ENCODE measurements at regions not wholly inside any gene's neighbourhood (a gene's known extent, or its start where the extent isn't known, plus 50 kb on each side); places are given as distances from the start of the nearest gene placed in this dataset.

DNA sequence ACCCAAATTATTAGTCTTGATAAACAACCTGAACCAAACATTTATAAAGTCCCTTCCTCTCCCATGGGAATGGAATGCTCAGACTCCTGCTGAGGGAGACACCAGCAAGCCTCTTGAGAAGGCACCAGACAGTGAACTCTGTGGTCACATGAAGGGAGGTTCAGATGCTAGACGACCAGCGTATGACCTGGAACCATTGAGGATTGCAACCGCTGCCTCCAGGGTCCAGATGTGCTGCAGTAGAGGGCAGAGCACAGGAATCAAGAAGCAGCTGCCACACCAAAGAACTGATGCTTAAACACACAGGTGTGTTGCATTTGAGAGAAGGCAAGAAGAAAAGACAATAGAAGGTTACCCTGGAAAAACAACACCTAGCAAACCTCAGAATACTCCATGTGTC lies 592.4 kb downstream of the AACS start:
- DNase-seq (ENCODE audit: low read depth in 2 of 2), result no peak

DNA sequence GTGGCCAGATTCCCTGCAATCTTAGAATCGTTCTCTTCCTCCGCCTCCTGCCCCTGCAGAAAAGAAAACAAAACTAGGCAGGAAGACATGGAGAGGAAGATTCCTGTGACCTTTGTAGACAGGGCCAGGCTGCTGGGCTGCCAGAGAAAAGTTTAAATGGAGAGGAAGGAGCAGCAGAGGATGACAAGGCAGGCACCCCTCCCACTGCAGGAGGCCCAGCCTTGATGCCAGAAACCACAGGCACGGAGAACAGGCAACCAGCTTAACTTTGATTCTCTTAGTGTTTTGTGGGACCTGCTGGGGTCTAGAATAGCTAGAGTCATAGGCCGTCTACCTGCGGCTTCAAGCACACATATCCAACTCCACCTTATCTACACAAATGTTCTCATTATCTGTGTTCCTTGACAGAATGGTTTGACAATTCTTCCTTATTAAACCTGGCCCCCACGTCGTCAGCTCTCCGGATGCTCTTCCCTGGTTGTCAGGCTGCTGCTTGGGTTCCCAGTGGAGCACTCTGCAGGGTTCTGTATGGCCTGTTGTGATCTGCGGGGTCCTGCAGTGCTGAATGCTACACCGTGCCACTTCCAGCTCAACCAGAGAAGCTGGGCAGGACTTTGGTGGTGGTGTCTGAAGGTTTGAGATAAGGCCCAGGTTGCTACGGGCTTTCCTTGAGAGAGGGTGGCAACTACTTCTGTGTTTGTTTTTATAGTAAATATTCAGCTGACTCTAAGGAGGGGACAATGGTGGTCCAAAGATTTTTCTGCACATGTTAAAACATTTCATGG lies 609.5 kb downstream of the AACS start:
- no peak for DNase-seq (ENCODE audit: low read depth in 2 of 2)

DNA sequence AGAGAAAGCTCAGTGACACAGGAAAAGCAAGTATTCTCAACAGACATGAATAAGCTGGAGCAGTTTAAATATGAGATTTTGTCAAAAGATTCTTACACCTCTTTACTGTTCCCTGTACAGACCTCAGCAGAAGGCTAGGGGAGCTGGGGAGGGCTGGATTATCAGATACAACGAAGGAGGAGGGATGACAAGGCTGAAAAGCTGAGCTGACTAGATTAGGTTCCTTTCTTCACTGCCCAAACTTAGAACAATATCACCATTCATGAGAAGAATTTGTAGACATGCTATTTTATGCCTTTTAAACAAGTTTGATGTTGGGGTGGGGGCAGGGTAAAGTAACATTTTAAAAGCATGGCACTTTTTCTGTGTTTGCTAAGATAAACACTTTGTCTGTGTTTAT lies 611.1 kb downstream of the AACS start:
- no peak for DNase-seq (ENCODE audit: low read depth in 2 of 2)

DNA sequence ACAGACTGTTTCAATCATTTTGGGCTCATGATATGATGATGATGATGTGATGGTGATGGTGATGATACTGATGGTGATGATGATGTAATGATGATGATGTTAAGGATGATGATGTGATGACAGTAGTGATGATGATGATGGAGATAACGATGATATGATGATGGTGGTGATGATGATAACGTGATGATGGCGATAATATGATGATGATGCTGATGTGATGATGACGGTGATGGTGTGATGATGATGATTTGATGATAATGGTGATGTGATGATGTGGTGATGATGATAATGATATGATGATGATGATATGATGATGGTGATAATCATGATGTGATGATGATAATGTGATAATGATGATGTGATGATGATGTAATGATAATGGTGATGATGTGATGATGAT lies 612.6 kb downstream of the AACS start:
- no peak for DNase-seq (ENCODE audit: low read depth in 2 of 2)

DNA sequence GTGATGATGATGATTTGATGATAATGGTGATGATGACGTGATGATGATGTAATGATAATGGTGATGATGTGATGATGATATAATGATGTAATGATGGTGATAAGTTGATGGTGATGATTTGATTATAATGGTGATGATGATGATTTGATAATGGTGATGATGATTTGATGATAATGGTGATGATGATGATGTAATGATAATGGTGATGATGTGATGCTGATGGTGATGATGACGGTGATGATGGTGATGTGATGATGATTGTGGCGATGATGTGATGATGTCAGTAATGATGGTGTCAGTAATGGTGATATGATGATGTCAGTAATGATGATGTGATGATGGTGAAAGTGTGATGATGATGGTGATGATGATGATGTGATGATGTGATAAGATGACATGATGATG lies 613.4 kb downstream of the AACS start:
- DNase-seq (ENCODE audit: low read depth in 2 of 2), result no peak

DNA sequence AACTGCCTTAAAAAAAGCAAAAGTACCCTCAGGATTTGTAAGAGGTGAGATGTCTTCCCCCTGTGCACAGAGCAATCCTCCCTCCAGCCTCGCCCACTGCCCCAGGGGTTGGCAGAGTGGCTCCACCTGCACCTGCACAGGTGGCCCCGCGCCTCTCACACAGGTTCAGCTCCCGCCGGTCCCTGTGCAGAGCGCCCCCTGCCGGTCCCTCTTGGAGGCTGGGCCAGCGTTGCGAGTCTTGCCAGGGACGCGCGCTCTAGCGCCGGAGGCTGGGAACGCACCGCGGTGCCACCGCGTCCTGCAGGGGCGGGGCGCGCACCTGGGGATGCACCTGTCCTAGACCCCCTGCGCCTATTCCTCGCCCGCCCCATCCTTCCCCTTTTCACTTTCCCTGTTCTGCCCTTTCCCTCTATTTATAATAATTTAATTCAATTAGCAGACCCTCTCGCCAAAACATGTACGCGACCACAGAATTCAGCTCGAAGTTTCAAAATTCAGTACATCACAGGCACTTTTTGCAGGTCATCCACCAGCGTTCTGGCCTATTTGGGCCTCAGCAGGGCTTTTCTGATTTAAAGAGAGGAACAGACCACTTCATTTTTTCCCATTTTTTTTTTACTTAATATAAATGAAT lies 618.6 kb downstream of the AACS start:
- no peak for DNase-seq (ENCODE audit: low read depth in 2 of 2)

DNA sequence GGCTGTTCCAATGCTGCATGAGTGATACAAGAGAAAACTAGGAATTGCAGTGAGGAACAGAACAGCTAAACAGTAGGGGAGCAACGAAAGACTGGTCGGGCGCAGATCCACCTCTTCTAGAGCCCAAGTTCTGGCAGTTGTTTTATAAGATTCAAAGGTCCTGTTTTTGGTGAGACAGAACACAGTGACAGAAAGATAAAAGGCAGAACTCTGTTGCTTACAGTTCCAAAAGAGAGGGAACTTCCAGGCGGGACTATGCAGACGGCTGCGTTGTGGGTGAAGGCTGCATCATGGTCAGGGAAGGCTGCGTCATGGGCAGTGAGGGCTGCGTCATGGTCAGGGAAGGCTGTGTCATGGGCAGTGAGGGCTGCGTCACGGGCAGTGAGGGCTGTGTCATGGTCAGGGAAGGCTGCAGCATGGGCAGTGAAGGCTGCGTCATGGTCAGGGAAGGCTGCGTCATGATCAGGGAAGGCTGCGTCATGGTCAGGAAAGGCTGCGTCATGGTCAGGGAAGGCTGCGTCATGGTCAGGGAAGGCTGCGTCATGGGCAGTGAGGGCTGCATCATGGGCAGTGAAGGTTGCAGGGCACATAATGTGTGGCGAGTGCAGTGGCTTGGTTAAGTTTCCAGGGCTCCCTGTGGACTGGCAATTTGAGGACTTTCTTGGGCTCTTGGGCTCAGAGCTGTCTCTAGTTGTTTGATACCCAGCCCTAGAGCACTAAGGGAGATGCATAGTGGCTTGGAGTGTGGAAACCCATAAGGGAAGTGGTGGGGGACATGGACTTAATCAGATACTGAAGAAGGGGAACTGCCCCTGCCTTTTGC lies 619.9 kb downstream of the AACS start:
- DNase-seq (ENCODE audit: low read depth in 2 of 2), result no peak

DNA sequence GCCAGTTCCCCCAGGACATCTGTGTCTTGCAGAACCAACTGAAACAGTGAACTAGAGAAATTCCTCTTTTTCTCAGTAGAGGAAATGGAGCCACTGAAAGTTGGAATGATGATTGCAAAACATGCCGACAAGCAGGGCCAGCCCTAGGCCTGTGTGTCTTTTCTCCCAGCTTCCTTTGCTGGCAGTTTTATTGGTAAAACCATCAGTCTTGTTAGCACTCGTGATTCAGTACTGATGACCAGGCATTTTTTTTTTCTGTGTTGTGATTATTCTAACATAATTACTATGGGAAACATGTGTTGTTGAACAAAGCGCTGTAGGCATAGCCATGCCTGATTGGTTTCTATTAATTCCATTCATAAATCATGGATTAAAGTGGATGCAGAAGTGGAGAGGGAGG lies 620.7 kb downstream of the AACS start:
- no peak for DNase-seq (ENCODE audit: low read depth in 2 of 2)

DNA sequence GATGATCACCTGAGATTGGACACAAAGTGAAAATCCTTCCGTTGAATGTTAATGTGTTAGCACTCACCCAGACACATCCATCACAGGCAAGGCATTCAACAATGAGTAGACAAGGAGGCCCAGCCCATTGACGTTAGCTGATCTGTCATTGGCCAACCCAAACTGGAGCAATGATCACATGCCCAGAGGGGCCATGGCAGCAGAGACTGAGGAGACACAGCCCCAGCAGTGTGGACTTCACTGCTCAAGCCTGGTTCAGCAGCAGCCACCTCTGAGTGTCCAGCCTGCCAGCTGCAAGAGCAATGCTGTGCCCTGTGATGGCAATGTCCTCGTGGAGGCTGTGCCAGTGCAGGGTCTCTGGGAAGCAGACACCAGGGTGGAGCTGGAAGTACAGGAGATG lies 622.2 kb downstream of the AACS start:
- no peak for DNase-seq (ENCODE audit: low read depth in 2 of 2)

DNA sequence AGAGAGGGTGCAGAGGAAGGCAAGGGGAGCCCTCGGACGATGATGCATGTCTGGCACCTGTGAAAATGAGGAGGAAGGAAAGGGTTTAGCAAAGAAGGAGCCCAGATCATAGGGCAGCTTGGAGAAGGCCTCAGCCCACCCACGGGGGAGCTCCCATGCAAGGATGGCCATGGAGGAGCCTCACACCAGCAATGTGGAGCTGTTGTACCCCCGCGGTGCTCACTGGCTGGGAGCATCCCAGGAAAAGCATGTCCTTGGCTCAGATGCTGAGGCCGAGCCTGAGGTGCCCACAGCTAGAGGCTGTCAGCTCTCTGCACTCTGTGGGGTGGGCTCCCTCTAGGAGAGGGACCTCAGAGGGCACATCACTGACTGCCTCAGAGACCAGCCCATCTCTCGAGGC lies 622.6 kb downstream of the AACS start:
- no peak for DNase-seq (ENCODE audit: low read depth in 2 of 2)

DNA sequence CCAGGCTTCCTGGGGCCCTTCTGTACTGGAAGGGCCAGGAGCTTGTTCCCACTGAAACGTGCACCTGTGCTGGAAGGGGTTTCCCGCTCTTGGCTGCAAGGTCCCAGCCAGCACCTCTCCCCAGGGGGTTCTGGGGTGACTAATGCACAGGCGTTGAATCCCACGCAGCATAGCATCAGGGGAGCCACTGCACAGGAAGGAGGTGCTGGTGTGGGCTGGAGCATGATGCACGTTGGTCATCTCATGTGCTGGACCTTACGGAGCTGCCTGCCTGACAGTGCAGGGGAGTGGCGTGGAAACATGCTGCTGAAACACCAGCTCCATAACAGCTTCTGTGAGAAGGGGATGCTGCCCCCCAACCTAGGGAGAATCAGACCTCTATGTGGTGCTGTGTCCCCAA lies 623.0 kb downstream of the AACS start:
- DNase-seq (ENCODE audit: low read depth in 2 of 2), result no peak

DNA sequence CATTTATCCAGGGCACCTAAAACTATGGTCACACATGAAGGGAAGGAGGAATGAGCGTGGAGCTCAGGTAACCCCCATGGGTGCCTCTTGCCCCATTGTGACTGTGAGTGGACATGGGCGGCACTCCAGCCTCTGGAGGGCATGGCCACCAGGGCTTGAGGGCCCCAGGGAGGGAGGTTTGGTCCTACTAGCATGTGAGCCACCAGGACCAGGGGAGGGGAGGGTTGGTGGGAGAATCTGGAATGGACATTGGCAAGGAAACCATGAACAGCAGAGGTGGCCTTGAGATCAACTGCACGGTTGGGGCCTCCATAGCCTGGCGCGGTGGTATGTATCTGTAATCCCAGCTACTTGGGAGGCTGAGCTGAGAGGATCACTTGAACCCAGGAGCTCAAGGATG lies 623.6 kb downstream of the AACS start:
- no peak for DNase-seq (ENCODE audit: low read depth in 2 of 2)

DNA sequence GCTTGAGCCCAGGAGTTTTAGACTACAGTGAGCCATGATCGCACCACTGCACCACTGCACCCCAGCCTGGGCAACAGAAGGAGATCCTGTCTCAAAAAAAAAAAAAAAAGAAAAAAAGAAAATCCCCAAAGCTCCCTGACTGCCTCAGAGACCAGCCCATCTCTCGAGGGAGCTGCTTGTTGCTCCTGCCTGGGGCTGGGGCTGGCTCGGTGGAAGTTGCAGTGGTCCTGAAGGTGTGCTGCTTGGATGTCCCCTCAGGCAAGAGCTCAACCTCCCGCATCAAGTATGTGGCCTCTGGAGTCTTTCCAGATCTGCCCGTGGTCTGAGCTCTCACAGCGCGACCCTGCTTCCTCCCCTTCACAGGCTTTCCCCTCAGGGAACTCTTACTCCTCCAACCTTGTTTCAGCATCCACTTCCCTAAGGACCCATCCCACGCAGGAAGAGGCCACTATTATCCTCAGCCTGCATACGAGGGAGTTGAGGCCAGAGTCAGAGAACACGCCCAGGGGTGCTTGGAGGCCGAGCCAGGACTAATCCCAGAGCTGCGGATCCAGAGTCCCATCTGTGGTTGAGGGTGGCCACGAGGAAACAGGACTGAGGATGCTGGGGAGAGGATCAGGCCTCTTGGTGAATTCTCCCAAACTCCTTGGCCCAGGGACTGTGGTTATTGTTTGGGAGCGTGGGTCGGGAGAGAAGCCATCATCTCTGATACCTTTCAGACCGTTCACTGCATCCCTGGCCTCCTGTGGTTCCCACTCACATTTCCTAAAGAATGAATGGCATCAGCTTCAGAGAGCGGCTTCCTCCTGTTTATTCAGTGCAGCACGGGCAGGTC lies 624.6 kb downstream of the AACS start:
- no peak for DNase-seq (ENCODE audit: low read depth in 2 of 2)

DNA sequence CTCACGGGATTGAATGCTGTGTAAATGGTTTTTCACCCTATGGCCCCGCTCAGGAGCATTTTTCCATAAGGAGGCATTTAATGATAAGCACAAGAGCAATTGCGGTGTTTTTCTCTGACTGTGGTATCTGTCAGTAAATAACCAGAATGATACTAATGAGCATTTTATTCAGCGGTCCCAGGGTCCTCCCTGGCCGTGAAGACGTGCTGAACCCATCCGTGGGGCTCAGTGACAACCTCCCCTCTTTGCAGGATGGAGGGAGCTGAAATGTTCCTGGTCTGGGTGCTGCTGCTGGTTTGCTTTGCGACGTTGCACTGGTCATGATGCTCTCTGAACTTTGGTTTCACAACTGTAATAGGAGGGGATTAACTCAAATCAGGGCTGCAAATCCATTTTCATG lies 625.6 kb downstream of the AACS start:
- DNase-seq (ENCODE audit: low read depth in 2 of 2), result no peak

DNA sequence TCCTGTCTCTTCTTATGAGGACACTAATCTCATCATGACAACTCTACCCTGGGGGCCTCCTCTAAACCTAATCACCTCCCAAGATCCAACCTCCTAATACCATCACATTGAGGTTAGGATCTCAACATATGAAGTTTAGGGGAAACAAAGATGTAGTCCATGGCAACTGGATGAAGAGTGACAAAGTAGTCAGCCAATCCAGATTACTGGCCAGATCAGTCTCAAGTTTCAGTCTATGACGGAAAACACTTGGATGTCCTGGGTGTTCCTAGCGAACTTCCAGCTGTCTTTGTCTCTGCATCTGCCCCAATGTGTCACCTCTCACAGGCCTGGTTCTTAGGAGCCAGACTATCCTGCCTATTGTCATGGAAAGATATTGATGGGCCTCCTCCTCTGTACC lies 630.8 kb downstream of the AACS start:
- no peak for DNase-seq (ENCODE audit: low read depth in 2 of 2)

DNA sequence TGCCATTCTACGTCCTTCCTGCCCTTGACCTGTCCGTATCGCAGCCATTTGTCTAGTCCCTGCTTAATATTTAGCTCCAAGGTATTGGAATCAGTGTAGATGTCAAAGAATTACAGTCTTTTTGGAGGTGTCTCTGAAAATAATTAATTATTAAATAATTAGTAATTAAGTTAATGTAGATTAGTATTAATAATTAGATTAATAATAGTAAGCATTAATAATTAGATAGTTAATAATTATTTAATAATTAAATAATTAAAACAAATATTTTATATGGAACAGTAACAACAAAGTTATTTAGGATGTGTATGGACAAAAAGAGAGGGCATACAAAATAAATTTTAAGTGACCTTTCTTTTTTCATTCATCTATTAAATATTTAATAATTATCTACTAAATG lies 639.6 kb downstream of the AACS start:
- DNase-seq (ENCODE audit: low read depth in 2 of 2), result no peak

DNA sequence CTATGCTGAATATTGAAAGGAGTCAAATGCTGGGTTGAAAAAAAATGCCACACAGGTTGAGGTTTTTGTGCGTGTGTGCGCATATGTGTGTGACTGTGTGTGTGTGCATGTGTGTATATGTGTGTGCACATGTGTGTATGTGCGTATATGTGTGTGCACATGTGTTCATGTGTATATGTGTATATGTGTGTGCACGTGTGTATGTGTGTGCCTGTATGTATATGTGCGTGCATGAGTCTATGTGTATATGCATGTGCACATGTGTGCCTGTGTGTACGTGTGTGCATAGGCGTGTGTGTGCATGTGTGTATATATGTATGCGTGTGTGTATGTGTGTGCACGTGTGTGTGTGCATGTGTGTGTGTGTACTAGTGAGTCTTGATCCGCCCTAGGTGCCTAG lies 655.7 kb downstream of the AACS start:
- no peak for DNase-seq (ENCODE audit: low read depth in 2 of 2)

DNA sequence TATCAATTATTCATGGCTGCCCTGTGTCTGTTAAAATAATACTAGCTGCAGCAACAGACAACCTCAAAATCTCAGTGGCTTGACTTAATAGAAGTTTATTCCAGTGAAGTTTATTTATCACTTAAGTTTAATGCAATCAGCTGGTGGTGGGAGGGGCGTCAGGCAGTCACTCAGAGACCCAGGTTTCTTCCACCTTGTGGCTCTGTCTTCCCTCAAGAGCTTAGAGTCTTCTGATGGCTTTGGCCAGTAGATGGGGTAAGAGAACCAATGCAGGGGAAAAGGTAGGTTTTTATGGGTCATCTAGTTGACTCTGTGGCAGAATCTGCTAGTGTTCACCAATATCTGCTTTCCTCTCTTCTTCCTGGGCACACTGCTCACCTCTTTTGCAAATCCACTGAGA lies 668.9 kb downstream of the AACS start:
- no peak for DNase-seq (ENCODE audit: low read depth in 2 of 2)

DNA sequence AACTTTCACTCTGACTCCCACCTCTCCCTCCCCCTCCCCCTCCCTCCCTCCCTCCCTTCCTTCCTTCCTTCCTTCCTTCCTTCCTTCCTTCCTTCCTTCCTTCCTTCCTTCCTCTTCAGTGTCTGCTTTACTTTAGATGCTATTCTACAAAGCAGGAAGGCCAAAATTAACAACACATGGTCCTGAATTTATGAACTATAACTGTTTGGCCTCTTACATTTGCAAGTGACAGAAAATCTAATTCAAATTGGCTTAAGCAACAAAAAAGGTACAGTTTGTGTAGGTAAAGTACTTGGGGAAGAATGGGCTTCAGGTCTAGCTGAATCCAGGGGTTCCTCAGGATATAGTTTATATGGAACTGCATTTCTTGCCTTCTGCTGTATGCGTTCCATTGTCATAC lies 673.0 kb downstream of the AACS start:
- DNase-seq (ENCODE audit: low read depth in 2 of 2), result no peak

DNA sequence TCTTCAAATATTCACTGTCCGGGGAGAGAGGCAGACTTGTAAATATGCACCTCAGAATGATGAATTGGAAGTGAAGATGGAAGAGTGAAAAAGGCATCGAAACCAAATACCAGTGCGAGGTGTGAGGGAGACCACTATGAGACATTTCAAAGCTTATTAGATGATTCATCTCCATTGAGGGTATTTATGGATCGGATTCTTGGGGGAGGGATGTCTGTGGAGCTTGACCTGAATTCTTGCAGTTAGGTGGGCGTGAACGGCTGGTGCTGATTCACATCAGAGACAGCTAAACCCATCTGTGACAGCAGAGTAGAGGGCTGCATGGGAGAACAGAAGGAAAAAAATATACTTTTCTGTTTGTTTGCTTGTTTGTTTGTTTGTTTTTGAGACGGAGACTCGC lies 677.2 kb downstream of the AACS start:
- DNase-seq (ENCODE audit: low read depth in 2 of 2), result no peak

DNA sequence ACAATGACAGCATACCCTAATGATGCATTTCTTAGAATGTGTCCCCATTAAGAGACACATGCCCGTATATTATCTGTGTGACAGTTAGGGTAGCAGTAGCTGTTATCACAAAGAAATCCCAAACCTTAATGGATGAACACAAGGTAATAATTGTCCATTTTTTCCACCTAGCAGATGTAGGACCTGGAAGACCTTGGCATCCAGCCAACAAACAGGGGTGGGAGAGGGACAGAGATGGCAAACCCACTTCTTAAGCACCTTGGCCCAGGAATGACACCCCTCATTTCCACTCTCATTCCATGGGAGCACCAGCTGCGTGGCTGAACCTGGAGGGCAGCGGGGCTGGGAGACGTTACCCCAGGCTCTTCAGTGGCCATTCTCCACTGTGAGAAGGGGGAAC lies 679.0 kb downstream of the AACS start:
- DNase-seq (ENCODE audit: low read depth in 2 of 2), result no peak

DNA sequence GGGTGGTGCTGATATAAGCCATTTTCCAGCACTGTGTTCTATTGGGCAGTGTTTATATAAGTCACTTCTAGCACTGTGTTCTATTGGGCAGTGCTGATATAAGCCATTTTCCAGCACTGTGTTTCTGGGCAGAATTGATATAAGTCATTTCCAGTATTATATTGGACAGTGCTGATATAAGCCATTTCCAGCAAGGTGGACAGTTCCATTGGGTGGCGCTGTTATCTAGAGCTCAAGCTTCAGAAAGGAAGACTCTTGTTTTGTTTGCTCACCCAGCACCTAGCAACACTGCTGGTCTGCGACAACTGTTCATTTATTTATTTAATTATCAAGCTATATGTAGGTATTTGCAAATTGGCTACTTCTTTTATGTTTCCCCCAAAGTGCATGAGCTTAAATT lies 690.3 kb downstream of the AACS start:
- DNase-seq (ENCODE audit: low read depth in 2 of 2), result no peak

Measured in lung microvascular endothelial cell (primary cell).